Keratinocyte (primary cell): ENCODE measurements at regions not wholly inside any gene's neighbourhood (a gene's known extent, or its start where the extent isn't known, plus 50 kb on each side); places are given as distances from the start of the nearest gene placed in this dataset.

Experiments used
- DNase-seq: peaks from one replicate; pipeline ENCODE4 v3.0.0-alpha.2; 2011; ENCODE audit warnings: low read depth, missing footprints, low spot score
- FAIRE-seq: peaks from 2 replicates; lab custom pipeline; 2011; peaks lifted over from hg19 to GRCh38; lab: Jason Lieb, UNC
- H2AFZ ChIP-seq: 2 replicates; pipeline ENCODE4 v1.6.0; 2012; ENCODE audit warnings: low read length, control low read depth, inconsistent platforms; ENCODE audit not compliant: control insufficient read depth
- H3K27ac ChIP-seq: 2 replicates; pipeline ENCODE4 v1.5.1; 2011; ENCODE audit warnings: low read length; ENCODE audit not compliant: control insufficient read depth, insufficient read depth
- H3K27me3 ChIP-seq: 3 replicates; pipeline ENCODE4 v1.6.0; 2011; ENCODE audit warnings: low read length; ENCODE audit not compliant: control insufficient read depth, insufficient read depth; ENCODE audit errors: extremely low read depth
- H3K36me3 ChIP-seq, 2 experiments: 2 replicates in 1 of 2; 3 replicates in 1 of 2; pipeline ENCODE4 v1.5.1; 2011; ENCODE audit warnings: low read length in 2 of 2, mild to moderate bottlenecking in 1 of 2; ENCODE audit not compliant: control insufficient read depth in 2 of 2, insufficient read depth in 2 of 2; ENCODE audit errors: extremely low read depth in 1 of 2
- H3K4me1 ChIP-seq: 3 replicates; pipeline ENCODE4 v1.5.1; 2011; ENCODE audit warnings: low read length; ENCODE audit not compliant: control insufficient read depth, insufficient read depth; ENCODE audit errors: extremely low read depth
- H3K4me2 ChIP-seq: 3 replicates; pipeline ENCODE4 v1.6.0; 2011; ENCODE audit warnings: low read depth, low read length; ENCODE audit not compliant: control insufficient read depth, insufficient read depth; ENCODE audit errors: extremely low read depth
- H3K4me3 ChIP-seq, 3 experiments: fragments of 200-600 bp in 1 of 3; sonication (generic) in 1 of 3; 2 replicates in 2 of 3; 3 replicates in 1 of 3; pipeline ENCODE4 v1.5.1; 2011 to 2016; ENCODE audit warnings: low read length in 3 of 3, mild to moderate bottlenecking in 3 of 3, control low read depth in 2 of 3, inconsistent platforms in 1 of 3, low read depth in 1 of 3, mixed read lengths in 1 of 3, mixed run types in 1 of 3, moderate library complexity in 1 of 3; ENCODE audit not compliant: control insufficient read depth in 2 of 3, insufficient read depth in 2 of 3; ENCODE audit errors: extremely low read depth in 1 of 3
- H3K79me2 ChIP-seq: 2 replicates; pipeline ENCODE4 v1.6.0; 2012; ENCODE audit warnings: low read length; ENCODE audit not compliant: control insufficient read depth, insufficient read depth
- H3K9ac ChIP-seq: 3 replicates; pipeline ENCODE4 v1.6.0; 2011; ENCODE audit warnings: low read length; ENCODE audit not compliant: control insufficient read depth, insufficient read depth; ENCODE audit errors: extremely low read depth
- H3K9me1 ChIP-seq: 3 replicates; pipeline ENCODE4 v1.6.0; 2011; ENCODE audit warnings: low read length; ENCODE audit not compliant: control insufficient read depth, insufficient read depth; ENCODE audit errors: extremely low read depth
- H3K9me3 ChIP-seq: 2 replicates; pipeline ENCODE4 v1.5.1; 2012; ENCODE audit warnings: low read depth, low read length; ENCODE audit not compliant: control insufficient read depth
- H4K20me1 ChIP-seq: 3 replicates; pipeline ENCODE4 v1.6.0; 2011; ENCODE audit warnings: low read length; ENCODE audit not compliant: control insufficient read depth, insufficient read depth; ENCODE audit errors: extremely low read depth
- CTCF ChIP-seq, 3 experiments: IDR thresholded peaks in 1 of 3; conservative IDR thresholded peaks in 1 of 3; optimal IDR thresholded peaks in 1 of 3; 2 replicates in 2 of 3; 3 replicates in 1 of 3; pipeline versions ENCODE3 to v1.5.1; 2011; ENCODE audit warnings: low read length in 3 of 3, mild to moderate bottlenecking in 3 of 3, moderate library complexity in 2 of 3, control low read depth in 1 of 3, inconsistent platforms in 1 of 3; ENCODE audit not compliant: insufficient read depth in 2 of 3; ENCODE audit errors: extremely low read depth in 1 of 3
- EZH2 ChIP-seq: IDR thresholded peaks from one replicate; pipeline ENCODE4 v1.6.1; 2012; ENCODE audit warnings: inconsistent platforms, mild to moderate bottlenecking, low read length, moderate library complexity
- dilution Hi-C: fragments of 300-500 bp; cut with MboI; formaldehyde crosslinking; loops from one replicate; pipeline ENCODE4 v1.7.0; 2020; ENCODE audit warnings: low sequenced_read_pairs; ENCODE audit not compliant: extremely low pct_ligation_motif_present

GRCh38 chrX:140206657-140207056 lies 241.3 kb upstream of the CXorf66 start:
- no peak for TF ChIP-seq EZH2
- no peak for TF ChIP-seq CTCF (optimal IDR thresholded peaks at IDR 0.05 in 1 of 3, IDR thresholded peaks at IDR 0.05 in 1 of 3, conservative IDR thresholded peaks at IDR 0.05 in 1 of 3; ENCODE audit: extremely low read depth in 1 of 3, insufficient read depth in 2 of 3, low read length in 3 of 3)
- DNase-seq, result no peak
- Histone ChIP-seq H3K27ac (no peak overlapping the region), H3K9me1 (no peaks in the 10 kb centered on the region), H3K36me3 (no peaks in the 10 kb centered on the region), H3K4me1 (no peaks in the 10 kb centered on the region), H3K27me3 (no peaks in the 10 kb centered on the region), H3K79me2 (no peaks in the 10 kb centered on the region), H2AFZ (no peak overlapping the region), H3K9ac (no peak overlapping the region), H3K4me2 (no peak overlapping the region), H4K20me1 (no peaks in the 10 kb centered on the region), H3K4me3 (no peak overlapping the region), H3K9me3 (no peaks in the 10 kb centered on the region)
- FAIRE-seq, result no peak
- dilution Hi-C loops, result no loop called here

DNA sequence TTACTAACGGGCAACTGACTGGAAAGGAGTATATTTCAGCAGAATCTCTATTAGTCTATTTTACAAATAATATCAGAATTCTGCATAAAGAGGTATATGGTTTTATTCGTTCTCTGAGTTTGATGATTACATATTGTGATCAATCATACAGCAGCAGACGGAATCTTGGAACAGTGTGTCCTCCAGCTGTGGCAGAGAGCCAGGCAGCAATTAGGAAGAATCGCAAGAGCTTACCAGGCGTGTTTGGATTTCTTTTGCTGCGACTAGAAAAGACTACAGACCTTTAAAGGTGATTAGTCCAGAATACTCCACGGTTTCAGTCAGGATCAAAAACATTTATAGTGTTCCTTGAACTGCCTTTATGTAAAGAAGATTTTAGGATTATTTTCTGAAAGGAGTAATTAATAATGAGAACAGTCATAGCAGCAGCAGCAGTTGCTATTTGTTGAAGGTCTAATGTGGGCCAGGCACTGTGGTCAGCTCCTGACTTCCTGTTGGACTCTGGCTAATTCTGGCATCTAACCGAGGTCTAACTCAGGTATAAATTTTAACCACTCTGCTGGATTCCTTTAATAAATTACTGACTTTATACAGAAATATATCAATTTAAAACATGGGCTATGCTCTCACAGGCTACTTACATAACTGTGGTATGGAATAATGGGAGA lies 225.3 kb upstream of the CXorf66 start:
- TF ChIP-seq CTCF (optimal IDR thresholded peaks at IDR 0.05 in 1 of 3, IDR thresholded peaks at IDR 0.05 in 1 of 3, conservative IDR thresholded peaks at IDR 0.05 in 1 of 3; ENCODE audit: extremely low read depth in 1 of 3, insufficient read depth in 2 of 3, low read length in 3 of 3) (no peak), EZH2 (no peak)
- no peak overlapping the region for H3K27ac ChIP-seq
- no peaks in the 10 kb centered on the region for H4K20me1 ChIP-seq
- no peak for DNase-seq
- no peak overlapping the region for H3K9ac ChIP-seq
- FAIRE-seq, result no peak
- no peaks in the 10 kb centered on the region for H3K9me3 ChIP-seq
- dilution Hi-C loops, result no loop called here
- peaks cover 4% of the 10 kb centered on the region for H3K4me1 ChIP-seq
- H2AFZ ChIP-seq, result no peak overlapping the region
- no peaks in the 10 kb centered on the region for H3K9me1 ChIP-seq
- H3K36me3 ChIP-seq, result no peaks in the 10 kb centered on the region
- H3K4me3 ChIP-seq, result no peak overlapping the region
- H3K4me2 ChIP-seq, result no peak overlapping the region
- H3K79me2 ChIP-seq, result no peaks in the 10 kb centered on the region
- H3K27me3 ChIP-seq, result peaks cover 4% of the 10 kb centered on the region
